HG03159 (cell line): ENCODE measurements at regions not wholly inside any gene's neighbourhood (a gene's known extent, or its start where the extent isn't known, plus 50 kb on each side); places are given as distances from the start of the nearest gene placed in this dataset.

Experiments used
- ATAC-seq: cut with Tn5 transposase; IDR thresholded peaks from one replicate; pipeline ENCODE4 v1.9.1; 2021; ENCODE audit warnings: mild to moderate bottlenecking, moderate library complexity; ENCODE audit not compliant: unreplicated experiment

DNA sequence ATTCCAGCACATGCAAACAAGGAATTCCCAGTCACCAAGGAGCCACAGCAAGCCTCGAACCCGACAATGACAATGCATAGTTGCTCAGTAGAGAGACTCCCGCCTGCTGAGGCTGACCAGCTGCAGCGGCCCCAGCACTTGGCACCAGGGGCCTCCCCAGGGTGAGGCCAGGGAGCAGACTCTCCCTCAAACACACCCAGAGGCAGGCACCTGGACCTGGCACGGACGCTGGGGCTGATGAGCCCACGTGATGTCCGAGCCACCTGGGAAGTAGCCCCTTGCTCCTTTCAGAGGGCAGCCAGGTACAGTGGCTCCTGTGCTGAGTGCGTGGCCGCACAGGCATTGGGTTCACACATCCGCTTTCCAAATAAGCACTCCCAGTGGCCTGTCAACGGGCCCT lies 315.9 kb upstream of the TGFBR2 start:
- ATAC-seq: no peak

DNA sequence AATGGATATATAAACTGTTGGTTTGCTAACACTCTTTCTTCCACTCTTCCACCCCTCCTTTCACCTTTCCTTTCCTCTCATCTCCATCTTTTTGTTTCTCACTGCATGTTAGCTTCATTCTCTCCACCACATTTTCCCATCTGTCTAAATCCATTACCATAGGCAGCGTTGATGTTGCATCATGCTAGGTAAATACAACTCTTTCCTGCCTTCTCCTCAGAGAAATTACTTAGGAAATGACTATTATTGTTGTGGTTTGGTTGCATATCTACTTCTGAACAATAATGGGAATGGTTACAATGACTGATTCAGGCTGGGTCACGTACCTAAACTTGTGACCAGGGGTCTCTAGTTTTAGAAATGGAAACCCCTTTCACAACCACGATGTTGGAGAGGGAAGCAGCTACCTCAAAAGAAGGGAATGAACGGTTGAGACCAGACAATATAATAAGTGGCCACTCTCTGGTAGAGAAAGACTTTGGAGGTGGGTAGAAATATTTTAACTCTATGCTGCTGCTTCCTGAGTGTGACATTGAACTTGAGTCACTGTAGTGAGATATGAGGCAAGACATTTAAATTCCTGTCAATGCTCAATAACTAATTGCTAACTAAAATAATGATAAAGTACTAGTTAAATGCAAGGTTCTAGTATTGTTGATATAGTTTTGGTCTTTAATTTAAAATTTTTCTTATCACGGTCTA lies 314.1 kb upstream of the TGFBR2 start:
- ATAC-seq: no peak

- no peak for ATAC-seq
Observed at GRCh38 chr3:30293621-30294240, 312.7 kb upstream of the TGFBR2 start.

- ATAC-seq: no peak
Observed at GRCh38 chr3:30294241-30294667, 312.1 kb upstream of the TGFBR2 start.

DNA sequence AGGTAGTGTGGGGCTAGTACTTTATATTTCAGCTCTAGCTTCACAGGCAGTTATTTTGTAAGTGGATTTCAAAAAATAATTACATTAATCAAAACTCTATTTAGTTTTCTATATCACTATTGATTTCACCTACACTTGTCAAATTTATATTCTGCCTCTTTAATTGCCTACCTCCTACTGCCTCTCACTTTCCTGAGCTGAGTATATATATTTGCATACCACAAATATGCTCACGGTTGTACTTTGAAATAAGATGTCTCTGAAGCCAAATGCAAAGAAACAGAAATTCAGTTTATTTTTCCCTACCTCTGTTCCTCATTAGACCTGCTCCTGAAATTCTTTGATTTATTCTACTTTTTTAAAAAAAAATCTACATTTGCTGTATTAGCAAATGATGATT lies 309.3 kb upstream of the TGFBR2 start:
- ATAC-seq: no peak

DNA sequence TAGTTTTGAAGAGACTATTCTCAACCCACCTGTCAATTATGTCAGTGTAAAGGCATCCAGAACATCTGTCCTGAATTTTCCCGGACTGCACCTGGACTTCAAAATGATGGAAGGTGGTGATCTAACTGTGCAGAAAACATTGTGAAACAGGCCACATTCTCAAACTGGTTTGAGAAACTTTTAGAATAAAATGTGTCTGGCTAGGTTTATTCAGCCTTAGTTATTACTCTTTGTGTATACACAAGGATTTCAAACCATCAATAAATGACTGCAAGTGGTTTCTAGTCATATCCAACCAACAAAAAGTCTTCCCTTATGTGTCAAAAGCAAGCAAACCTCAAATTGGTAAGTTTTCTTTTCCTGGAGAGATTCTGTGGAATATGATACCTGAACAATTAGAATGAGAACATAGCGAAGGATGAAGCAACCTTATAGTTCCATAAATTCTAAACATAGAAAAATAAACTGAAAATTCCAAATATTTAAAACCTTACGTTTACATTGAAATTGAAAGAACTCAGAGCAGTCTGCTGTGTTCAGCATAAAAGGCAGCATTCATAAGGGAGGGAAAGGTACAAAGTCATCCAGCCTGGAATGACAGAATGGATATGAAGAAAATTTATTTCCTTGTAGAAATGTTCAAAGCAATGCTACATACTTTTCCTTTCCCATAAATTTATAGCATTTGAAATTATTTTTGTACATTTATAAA lies 306.6 kb upstream of the TGFBR2 start:
- ATAC-seq: no peak

GRCh38 chr3:30300809-30301208 lies 305.6 kb upstream of the TGFBR2 start:
- ATAC-seq: no peak

DNA sequence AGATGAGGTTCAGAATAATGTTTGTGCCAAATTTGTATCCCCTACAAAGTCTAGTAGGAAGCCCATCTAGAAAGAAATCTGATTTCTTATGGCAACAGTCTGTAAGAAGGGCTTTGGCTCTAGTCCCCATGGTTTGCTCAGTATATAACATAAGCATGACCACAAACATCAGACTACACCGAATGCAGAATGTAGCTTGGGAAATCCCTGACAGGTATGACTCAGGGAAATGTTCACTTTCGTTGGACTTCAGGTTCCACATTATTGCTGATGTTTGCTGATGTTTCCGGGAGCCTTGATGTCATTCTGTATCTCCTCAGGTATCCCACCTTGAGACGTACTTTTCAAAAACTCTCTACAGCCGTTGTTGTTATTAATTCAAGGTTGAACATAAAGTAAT lies 304.4 kb upstream of the TGFBR2 start:
- ATAC-seq: no peak

GRCh38 chr3:30303770-30304169 lies 302.6 kb upstream of the TGFBR2 start:
- ATAC-seq: no peak

DNA sequence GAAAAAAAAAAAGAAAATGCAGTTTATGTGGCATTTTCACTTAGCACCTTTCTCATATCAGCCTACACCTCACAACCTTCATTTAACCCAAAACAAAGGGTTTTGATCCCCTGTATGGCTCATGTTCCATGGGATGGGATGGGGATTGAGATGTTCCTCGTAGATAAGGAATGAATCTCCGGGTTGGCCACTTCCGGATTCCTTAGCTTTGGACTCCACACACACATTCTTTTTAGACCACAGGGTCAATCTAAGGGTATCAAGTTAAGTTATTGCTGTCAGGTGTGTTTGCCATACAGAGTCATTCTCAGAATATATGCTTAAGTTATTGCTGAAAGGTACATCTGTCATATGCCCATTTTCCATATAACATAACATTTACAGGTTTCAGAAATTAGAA lies 301.4 kb upstream of the TGFBR2 start:
- ATAC-seq: no peak

DNA sequence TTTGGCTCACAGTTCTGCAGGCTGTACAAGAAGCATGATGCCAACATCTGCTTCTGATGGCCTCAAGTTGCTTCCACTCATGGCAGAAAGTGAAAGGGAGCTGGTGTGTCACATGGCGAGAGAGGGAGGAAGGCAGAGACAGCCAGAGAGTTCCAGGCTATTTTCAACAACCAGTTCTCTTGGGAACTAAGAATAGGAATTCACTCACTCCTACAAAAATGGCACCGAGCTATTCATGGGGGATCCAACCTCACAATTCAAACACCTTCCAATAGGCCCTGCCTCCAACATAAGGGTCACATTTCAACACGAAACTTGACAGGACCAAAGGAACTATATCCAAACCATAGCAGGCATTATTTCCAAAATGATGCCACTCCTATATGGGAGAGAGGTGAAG lies 299.5 kb upstream of the TGFBR2 start:
- no peak for ATAC-seq

DNA sequence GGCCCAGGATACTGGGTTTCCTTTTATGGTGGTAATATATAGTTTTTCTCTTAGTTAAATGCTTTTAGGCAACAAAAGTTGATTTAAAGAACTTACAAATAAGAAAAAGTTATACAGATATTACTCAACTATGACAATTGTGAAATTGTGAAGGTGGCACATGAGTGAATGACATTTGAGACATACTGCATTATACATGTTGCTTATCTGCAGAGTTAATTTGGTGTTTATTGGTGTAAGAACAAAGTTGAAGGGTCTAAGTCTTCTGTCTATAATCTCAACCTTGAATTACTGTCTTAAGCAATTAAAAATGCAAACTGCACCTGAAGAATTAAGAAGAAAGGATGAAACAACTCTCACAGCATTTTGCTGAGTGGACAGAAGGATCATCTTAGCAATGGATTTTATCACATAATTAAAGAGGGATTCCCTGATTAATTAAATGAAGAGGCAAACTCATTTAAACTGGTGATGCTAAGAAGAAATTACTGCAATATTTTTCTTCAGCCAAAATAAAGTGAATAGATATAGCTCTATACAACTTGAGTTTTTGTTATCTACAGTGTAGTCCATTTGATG lies 298.9 kb upstream of the TGFBR2 start:
- no peak for ATAC-seq

- no peak for ATAC-seq
Observed at GRCh38 chr3:30308131-30308530, 298.3 kb upstream of the TGFBR2 start.

DNA sequence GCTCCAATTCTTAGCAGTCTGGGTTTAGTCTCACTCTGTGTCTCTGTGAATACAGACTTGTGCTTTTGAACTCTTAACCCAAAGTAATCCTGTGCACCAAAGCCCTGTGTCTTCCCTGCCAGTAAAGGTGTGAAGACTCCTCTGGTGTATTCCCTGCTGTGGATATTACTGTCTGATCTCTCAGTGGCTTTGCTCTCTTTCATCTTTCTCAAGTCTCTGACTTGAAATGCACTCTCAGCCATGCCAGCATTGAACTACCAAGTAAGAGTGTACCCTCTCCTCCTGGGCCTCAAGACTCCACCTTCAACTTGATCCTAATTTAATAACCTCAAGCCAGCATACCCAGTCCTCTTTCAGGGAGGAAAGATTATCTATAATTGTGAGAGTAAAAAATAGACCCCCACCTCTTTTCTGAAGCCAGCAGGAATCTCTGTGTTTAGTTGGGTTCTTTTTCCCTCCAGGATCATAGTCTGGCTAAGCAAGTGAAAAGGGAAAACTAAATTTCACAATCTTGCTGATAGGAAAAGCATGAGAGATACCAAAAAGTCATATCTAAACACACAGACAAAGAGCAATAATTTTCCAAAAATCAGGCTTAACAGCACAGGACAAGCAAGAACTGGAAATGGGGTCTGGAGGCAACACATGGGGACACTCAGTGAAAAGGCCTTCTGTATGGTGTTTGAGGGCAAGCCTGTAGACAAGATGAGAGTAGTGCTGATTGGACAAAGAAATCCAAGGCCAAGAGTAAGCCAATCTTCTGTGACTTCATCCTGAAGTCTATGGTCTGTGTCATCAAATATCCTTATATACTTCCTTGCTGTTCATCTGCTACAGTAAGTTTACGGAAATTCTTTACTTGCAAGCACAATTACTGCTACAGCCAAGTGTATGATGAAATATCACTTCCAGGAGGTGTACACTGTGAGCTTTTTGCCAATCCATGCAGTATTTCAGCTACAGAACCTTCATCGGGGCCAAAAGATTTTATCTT lies 296.1 kb upstream of the TGFBR2 start:
- no peak for ATAC-seq

DNA sequence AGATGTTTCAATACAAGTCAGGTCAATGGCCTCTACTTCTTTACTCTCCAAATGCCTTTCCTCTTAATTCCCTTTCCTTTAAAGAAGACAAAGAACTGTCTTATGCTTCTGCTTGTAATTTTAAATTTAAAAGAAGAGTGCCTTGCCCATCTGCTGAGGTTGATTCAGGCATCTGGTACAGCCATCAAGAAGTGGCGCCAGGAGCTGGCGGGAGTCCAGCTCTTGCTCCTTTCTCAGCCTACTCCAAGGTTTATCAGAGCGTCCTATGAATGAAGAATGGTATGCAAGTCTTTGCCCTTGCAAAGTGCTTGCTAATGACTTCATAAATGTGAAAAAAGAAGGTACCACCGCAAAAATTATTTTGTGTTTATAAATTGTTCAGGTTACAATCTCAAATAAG lies 294.6 kb upstream of the TGFBR2 start:
- no peak for ATAC-seq

DNA sequence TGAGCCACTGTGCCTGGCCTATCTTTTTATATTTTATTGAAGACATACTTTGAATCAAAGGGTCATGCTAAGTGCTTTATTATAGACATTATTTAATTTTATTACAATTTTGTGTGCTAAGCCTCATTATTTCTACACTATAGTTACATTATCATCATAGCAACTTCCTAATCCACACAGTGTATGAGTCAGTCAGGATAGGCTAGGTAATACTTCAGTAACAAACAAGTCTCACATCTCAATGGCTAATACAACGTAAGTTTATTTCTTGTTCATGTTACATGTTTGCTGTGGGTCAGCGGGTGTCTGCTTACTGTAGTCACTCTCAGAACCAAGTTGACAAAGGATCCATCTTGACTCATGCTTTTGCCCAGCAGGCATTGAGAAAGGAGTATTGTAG lies 292.6 kb upstream of the TGFBR2 start:
- ATAC-seq: no peak

DNA sequence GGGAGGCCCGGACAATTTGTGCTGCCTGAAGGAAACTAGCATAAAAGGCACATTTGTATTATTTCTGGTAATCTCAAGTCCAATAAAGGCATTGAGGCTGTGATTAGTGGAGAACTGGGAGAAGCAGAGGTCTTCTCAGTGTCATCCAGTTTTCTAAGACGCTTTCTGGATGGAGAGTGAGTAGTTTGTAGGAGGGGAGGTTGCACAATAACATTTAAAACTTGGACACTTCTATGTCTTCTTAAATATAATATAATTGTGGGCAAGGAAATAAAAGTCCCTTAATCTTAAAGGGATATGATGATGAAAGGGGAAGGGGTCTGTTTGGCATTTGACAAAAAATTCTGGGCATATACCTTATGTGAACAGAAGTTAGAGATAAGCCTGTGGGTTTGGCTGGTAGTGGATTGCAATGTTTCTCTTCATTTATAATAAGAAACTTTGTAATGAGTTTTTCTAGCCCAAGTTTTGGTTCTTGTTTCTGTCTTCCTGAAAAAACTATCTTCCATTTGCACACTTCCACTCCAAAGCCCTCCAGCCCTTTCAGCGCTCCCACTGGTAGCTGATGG lies 291.6 kb upstream of the TGFBR2 start:
- ATAC-seq: no peak

GRCh38 chr3:30315447-30315846 lies 291.0 kb upstream of the TGFBR2 start:
- no peak for ATAC-seq

GRCh38 chr3:30317561-30317960 lies 288.8 kb upstream of the TGFBR2 start:
- ATAC-seq: no peak

- no peak for ATAC-seq
Observed at GRCh38 chr3:30318110-30318509, 288.3 kb upstream of the TGFBR2 start.
